ENCODE measurements at regions not wholly inside any gene's neighbourhood (a gene's known extent, or its start where the extent isn't known, plus 50 kb on each side); places are given as distances from the start of the nearest gene placed in this dataset.

- no peak for TF ChIP-seq EP300 (IDR thresholded peaks at IDR 0.05)
- TF ChIP-seq POLR2A (IDR thresholded peaks at IDR 0.05), result no peak
Measured at GRCh38 chr13:91105270-91105669, 242.2 kb upstream of the MIR17HG start.

Data from gastroesophageal sphincter (tissue), 2 donors.